Skin epidermis (tissue), 12 donors: ENCODE measurements at regions not wholly inside any gene's neighbourhood (a gene's known extent, or its start where the extent isn't known, plus 50 kb on each side); places are given as distances from the start of the nearest gene placed in this dataset.
"Not testable (repeated sequence)": the region's sequence is repeated elsewhere in the genome, so short reads cannot be mapped to it uniquely, and the experiment has no call there.

Experiments used
- H3K27ac ChIP-seq, 21 experiments: fragments of 200-600 bp; sonication (generic) in 11 of 21; one replicate each; pipeline ENCODE4 v1.5.0; 2020; ENCODE audit warnings: mild to moderate bottlenecking in 3 of 21, inconsistent platforms in 2 of 21, moderate library complexity in 2 of 21
- H3K4me3 ChIP-seq, 7 experiments: fragments of 200-600 bp; sonication (generic) in 2 of 7; one replicate each; pipeline ENCODE4 v1.5.0; 2020; ENCODE audit warnings: inconsistent platforms in 2 of 7, mild to moderate bottlenecking in 2 of 7, moderate library complexity in 1 of 7

GRCh38 chr5:142222866-142223558 is 101.8 kb downstream of the SPRY4 start:
- Histone ChIP-seq H3K4me3 (no peak overlapping the region), H3K27ac (peak overlapping the region in 6 of 21 experiments; percentile 2 to 47 (median 14))

- H3K27ac ChIP-seq, result peak overlapping the region in 3 of 21 experiments; percentile 2 to 20 (median 12)
- no peak overlapping the region for H3K4me3 ChIP-seq
Observed at GRCh38 chr5:142222225-142222865, 102.5 kb downstream of the SPRY4 start.

- no peak overlapping the region for H3K4me3 ChIP-seq
Observed at GRCh38 chr5:142221091-142221860, 103.5 kb downstream of the SPRY4 start.

DNA sequence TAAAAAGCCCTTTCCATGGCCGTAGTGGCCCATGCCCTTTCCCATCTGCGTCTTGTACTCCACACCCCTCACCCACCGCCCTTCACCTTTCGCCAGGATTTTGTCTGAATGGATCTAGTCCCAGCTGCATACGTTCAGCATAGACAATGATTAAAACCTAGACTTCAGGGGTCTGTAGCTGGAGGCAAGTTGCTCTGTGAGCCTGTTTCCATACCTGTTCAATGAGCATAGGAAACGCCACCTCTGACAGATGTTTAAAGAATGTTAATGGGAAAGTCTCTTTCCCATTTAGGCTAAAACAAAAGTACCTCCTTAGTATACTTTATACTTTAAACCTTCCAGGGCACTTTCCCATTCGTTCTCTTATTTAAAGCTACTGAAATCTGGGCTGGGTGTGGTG is 105.7 kb downstream of the SPRY4 start:
- no peak overlapping the region for H3K27ac ChIP-seq
- no peak overlapping the region for H3K4me3 ChIP-seq

More at GRCh38 chr5:142221091-142221860, 103.5 kb downstream of the SPRY4 start:
- peak overlapping the region in 1 of 21 experiments; percentile 55 for H3K27ac ChIP-seq

DNA sequence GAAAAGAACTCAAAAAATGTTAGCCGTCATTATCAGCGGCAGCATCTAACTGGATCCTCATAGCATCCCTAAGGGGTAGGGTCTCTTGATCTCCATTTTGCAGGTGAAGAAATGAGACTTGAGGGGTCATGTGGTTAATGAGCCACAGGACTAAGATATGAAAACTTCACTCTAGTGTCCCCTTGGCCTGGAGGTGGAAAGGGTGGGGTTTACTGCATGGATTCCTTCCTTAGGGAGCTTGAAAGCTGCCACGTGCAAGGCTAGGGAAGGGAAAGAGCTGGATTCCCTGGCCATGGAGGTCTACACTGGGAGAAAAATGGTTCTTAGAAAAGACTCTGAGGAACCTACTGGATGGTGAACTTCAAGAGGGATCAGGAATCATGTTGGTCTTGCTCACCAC is 107.9 kb downstream of the SPRY4 start:
- H3K27ac ChIP-seq, result no peak overlapping the region
- H3K4me3 ChIP-seq, result no peak overlapping the region

DNA sequence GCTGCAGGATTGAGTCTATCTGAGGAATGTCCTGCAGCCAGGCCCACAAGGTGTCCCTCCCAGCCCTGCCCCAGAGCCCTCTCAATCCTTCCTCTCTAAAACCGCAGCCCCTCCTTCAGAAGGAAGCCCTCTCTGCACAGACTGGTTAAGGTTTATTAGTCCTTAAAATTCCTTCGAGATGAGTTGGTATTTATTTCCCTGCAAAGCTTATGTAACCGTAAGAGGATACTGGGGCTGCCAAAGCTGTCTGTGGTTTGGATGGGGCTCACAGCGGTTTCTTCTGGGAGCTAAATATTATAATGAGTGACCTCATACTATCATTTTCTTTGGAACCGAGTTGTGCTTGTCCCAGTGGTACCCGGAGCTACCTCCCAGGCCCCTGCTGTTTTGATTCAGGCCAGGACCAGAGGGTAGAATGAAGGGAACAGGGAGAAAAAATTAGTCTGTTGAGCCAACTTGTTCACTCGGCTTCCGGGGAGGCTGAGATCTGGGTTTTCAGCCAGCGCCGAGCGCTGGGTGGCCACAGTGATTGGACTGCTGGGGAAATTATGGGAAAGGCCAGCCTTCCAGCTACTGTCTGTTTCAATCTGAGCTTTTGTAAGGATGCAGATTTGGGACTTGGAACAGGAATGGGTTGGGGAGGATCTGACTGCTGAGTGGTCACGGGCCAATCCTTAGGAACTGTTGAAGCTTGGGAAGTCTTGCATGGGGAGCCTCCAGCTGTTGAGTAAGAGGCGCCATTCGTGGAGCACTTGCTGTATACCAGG is 107.5 kb downstream of the NDFIP1 start:
- H3K4me3 ChIP-seq, result peak overlapping the region in 1 of 7 experiments; percentile 13
- H3K27ac ChIP-seq, result peak overlapping the region in 3 of 21 experiments; percentile 1 to 65 (median 60)

DNA sequence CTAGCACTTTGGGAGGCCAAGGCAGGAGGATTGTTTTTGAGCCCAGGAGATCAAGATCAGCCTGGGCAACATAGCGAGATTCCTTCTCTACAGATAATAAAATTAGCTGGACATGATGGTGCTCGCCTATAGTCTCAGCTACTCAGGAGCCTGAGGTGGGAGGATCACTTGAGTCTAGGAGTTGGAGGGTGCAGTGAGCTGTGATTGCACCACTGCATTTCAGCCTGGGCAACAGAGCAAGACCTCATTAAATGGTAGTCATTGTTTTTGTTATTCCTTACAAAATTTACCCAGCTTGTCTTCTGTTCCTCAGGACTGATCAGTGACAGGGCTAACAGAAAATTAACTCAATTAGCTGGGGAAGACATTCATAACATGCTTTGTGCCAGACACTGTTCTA is 104.5 kb downstream of the NDFIP1 start:
- Histone ChIP-seq H3K27ac (no peak overlapping the region), H3K4me3 (no peak overlapping the region)

GRCh38 chr5:142211918-142212317 is 103.3 kb downstream of the NDFIP1 start:
- Histone ChIP-seq H3K4me3 (no peak overlapping the region), H3K27ac (no peak overlapping the region)

GRCh38 chr5:142210864-142211412 is 102.4 kb downstream of the NDFIP1 start:
- Histone ChIP-seq H3K27ac (no peak overlapping the region), H3K4me3 (no peak overlapping the region)

GRCh38 chr5:142210011-142210410 is 101.4 kb downstream of the NDFIP1 start:
- H3K27ac ChIP-seq, result no peak overlapping the region
- no peak overlapping the region for H3K4me3 ChIP-seq

- Histone ChIP-seq H3K4me3 (no peak overlapping the region), H3K27ac (no peak overlapping the region)
Observed at GRCh38 chr5:142208777-142209312, 100.3 kb downstream of the NDFIP1 start.

GRCh38 chr5:142208244-142208643 is 99.7 kb downstream of the NDFIP1 start:
- H3K27ac ChIP-seq, H3K4me3 ChIP-seq: not testable (repeated sequence)

- Histone ChIP-seq H3K27ac (no peak overlapping the region), H3K4me3 (no peak overlapping the region)
Observed at GRCh38 chr5:142206801-142207200, 98.2 kb downstream of the NDFIP1 start.

GRCh38 chr5:142204219-142204618 is 95.6 kb downstream of the NDFIP1 start:
- H3K27ac ChIP-seq, result no peak overlapping the region
- no peak overlapping the region for H3K4me3 ChIP-seq
